ENCODE measurements at regions not wholly inside any gene's neighbourhood (a gene's known extent, or its start where the extent isn't known, plus 50 kb on each side); places are given as distances from the start of the nearest gene placed in this dataset.

- Histone ChIP-seq H3K79me2 (ENCODE audit: insufficient read depth) (no peaks in the 10 kb centered on the region), H4K20me1 (ENCODE audit: insufficient read depth) (no peaks in the 10 kb centered on the region), H3K27me3 (ENCODE audit: insufficient read depth) (no peaks in the 10 kb centered on the region), H3K4me2 (no peak overlapping the region), H3K27ac (ENCODE audit: low read depth in 2 of 2, low read length in 1 of 2) (no peak overlapping the region), H3K4me1 (ENCODE audit: control insufficient read depth in 1 of 2, insufficient read depth in 2 of 2, low read depth in 1 of 2, low read length in 1 of 2) (peaks cover 0 to 16% of the 10 kb centered on the region in 2 experiments; a peak in 2 of 4 replicates), H3K36me3 (replicated peaks in 1 of 2; ENCODE audit: control insufficient read depth in 1 of 2, insufficient read depth in 2 of 2, low read length in 1 of 2) (no peaks in the 10 kb centered on the region), H2AFZ (ENCODE audit: low read depth) (no peak overlapping the region), H3F3A (replicated peaks; ENCODE audit: insufficient read depth) (no peaks in the 10 kb centered on the region), H3K4me3 (ENCODE audit: low read depth in 2 of 2, low read length in 1 of 2) (no peak overlapping the region), H3K9me3 (no peaks in the 10 kb centered on the region), H3K9me2 (no peaks in the 10 kb centered on the region), H3K9ac (no peak overlapping the region)
- TF ChIP-seq RCOR1 (IDR thresholded peaks at IDR 0.05; ENCODE audit: low read length) (no peak), FOXJ3 (CRISPR knock-in tag; IDR thresholded peaks at IDR 0.05) (no peak), GABPA (IDR thresholded peaks at IDR 0.05; ENCODE audit: low read depth) (no peak), RFX5 (IDR thresholded peaks at IDR 0.05; ENCODE audit: low read length) (no peak), POLR2AphosphoS5 (IDR thresholded peaks at IDR 0.05; ENCODE audit: low read depth, low read length) (no peak), CHD2 (IDR thresholded peaks at IDR 0.05; ENCODE audit: low read length, partially characterized antibody) (no peak), NRF1 (IDR thresholded peaks at IDR 0.05; ENCODE audit: low read depth, low read length) (no peak), NFIC (IDR thresholded peaks at IDR 0.05; ENCODE audit: borderline replicate concordance) (no peak), TAF1 (IDR thresholded peaks at IDR 0.05; ENCODE audit: borderline replicate concordance, low read depth, low read length) (no peak), PBX3 (IDR thresholded peaks at IDR 0.05) (no peak), GATA2 (CRISPR knock-in tag; IDR thresholded peaks at IDR 0.05) (no peak), MXI1 (IDR thresholded peaks at IDR 0.05; ENCODE audit: low read depth, low read length) (no peak), SMC3 (IDR thresholded peaks at IDR 0.05; ENCODE audit: low read depth, low read length) (no peak), RXRA (IDR thresholded peaks at IDR 0.05; ENCODE audit: borderline replicate concordance, low read depth) (no peak), EP300 (IDR thresholded peaks at IDR 0.05; ENCODE audit: borderline replicate concordance in 1 of 2, low read depth in 1 of 2, low read length in 1 of 2) (no peak), MAX (IDR thresholded peaks at IDR 0.05; ENCODE audit: low read depth) (no peak)
- ChIA-PET CTCF (interaction anchor here (1.2 kb wide), 2 partner anchors 13 to 474 kb away, joined by 4 read pairs; no protein-coding TSS in a partner anchor), POLR2A (no interaction called here)
- no peak for DNase-seq
- WGBS (ENCODE audit: low lambda C conversion rate): 53% methylated on average over 1 of the region's 1 CpG
Measured at GRCh38 chr1:42047508-42047880, 105.7 kb upstream of the GUCA2B start.

GRCh38 chr1:42046761-42047507 is 106.3 kb upstream of the GUCA2B start:
- DNase-seq: peak; percentile 30

More at GRCh38 chr1:42046761-42047507, 106.3 kb upstream of the GUCA2B start:
- no peaks in the 10 kb centered on the region for H3K9me2 ChIP-seq
- no peaks in the 10 kb centered on the region for H3K27me3 ChIP-seq (ENCODE audit: insufficient read depth)
- H4K20me1 ChIP-seq (ENCODE audit: insufficient read depth): no peaks in the 10 kb centered on the region
- peaks cover 0 to 16% of the 10 kb centered on the region in 2 experiments; a peak in 2 of 4 replicates for H3K4me1 ChIP-seq (ENCODE audit: control insufficient read depth in 1 of 2, insufficient read depth in 2 of 2, low read depth in 1 of 2, low read length in 1 of 2)
- H3K36me3 ChIP-seq (replicated peaks in 1 of 2; ENCODE audit: control insufficient read depth in 1 of 2, insufficient read depth in 2 of 2, low read length in 1 of 2): no peaks in the 10 kb centered on the region
- CTCF ChIA-PET: interaction anchor here (1.2 kb wide), 2 partner anchors 12 to 473 kb away, joined by 4 read pairs; no protein-coding TSS in a partner anchor
- POLR2A ChIA-PET: no interaction called here
- no peak for TF ChIP-seq USF1 (IDR thresholded peaks at IDR 0.05; ENCODE audit: borderline replicate concordance, low read depth)
- no peaks in the 10 kb centered on the region for H3K9me3 ChIP-seq
- WGBS (ENCODE audit: low lambda C conversion rate): 75% methylated on average over 4 of the region's 4 CpGs
- no peaks in the 10 kb centered on the region for H3F3A ChIP-seq (replicated peaks; ENCODE audit: insufficient read depth)
- no peak overlapping the region for H2AFZ ChIP-seq (ENCODE audit: low read depth)
- no peak overlapping the region for H3K4me2 ChIP-seq
- no peak overlapping the region for H3K27ac ChIP-seq (ENCODE audit: low read depth in 2 of 2, low read length in 1 of 2)
- H3K9ac ChIP-seq: no peak overlapping the region
- no peak overlapping the region for H3K4me3 ChIP-seq (ENCODE audit: low read depth in 2 of 2, low read length in 1 of 2)
- H3K79me2 ChIP-seq (ENCODE audit: insufficient read depth): no peaks in the 10 kb centered on the region
